GM19452 (cell line): ENCODE measurements at regions not wholly inside any gene's neighbourhood (a gene's known extent, or its start where the extent isn't known, plus 50 kb on each side); places are given as distances from the start of the nearest gene placed in this dataset.

Source experiments
- ATAC-seq: cut with Tn5 transposase; IDR thresholded peaks from one replicate; pipeline ENCODE4 v1.9.1; 2021; ENCODE audit not compliant: unreplicated experiment

- no peak for ATAC-seq
Measured at GRCh38 chr10:89153971-89154370, 53.1 kb downstream of the CH25H start.

- ATAC-seq, result no peak
Measured at GRCh38 chr10:89153116-89153515, 54.0 kb downstream of the CH25H start.

DNA sequence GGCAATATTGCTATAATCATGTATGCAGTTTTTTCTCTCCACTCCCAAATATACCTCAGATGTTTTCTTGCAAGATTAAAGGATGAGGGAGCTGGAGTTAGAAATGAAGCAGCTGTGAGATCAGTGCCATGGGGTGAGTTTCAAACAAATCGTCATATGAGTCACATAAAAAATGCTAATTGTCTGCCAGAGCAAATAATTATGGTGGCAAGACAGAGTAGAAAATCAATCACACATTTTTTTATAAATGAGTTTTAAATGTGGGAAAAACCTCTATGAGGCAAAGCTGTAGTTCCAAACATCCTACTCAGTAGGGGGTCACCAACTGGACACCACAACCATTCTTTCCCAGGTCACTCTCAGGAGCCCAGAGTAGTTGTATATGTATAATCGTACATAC is 55.3 kb downstream of the CH25H start:
- ATAC-seq, result no peak

DNA sequence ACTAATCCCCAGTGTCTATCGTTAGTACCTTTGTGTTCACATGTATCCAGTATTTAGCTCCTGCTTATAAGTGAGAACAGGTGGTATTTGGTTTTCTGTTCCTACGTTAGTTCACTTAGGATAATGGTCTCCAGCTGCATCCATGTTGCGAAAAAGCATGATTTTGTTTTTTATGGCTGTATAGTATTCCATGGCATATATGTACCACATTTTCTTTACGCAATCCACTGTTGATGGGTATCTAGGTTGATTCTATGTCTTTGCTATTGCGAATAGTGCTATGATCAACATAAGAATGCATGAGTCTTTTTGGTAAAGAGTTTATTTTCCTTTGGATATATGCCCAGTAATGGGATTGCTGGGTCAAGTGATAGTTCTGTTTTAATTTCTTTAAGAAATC is 59.1 kb downstream of the CH25H start:
- ATAC-seq, result no peak

- ATAC-seq, result no peak
Measured at GRCh38 chr10:89147256-89147655, 59.9 kb downstream of the CH25H start.

- ATAC-seq, result no peak
Measured at GRCh38 chr10:89144836-89145235, 62.3 kb downstream of the CH25H start.

- no peak for ATAC-seq
Measured at GRCh38 chr10:89142590-89142989, 64.5 kb downstream of the CH25H start.

DNA sequence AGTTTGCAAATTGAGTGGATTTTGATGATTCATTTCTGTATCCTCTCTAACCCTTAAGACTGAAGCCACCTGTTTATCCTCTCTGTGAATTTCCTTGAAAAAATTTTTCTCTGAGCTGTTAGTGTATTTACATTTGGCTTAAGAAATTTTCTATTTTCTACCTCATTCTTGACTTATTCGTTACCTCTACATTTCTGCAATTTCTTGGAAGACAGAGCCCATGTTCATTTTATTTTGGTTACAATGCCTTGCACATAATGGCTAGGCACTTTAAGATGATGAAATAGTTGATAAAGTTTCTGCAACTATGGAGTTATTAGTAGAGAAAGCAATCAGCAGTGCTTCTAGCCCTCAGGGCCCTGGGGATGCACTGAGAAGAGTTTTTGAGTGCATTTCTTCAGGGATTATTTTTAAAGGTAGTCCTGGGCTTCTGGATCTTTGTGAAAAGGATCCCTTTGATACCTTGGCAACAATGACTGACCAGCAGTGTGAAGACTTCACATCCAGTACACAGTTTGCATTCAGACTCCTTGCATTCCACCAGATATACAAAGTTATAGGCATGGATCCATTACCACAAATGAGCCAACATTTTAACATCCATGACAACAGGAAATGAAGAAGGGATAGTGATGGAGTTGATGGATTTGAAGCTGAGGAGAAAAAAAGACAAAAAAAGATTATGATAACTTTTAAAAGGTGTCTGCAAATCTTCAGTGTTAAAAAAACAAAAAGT is 68.2 kb downstream of the CH25H start:
- ATAC-seq, result no peak

GRCh38 chr10:89134963-89135362 is 72.2 kb downstream of the CH25H start:
- peak; percentile 91 for ATAC-seq

- ATAC-seq, result no peak
Measured at GRCh38 chr10:89129911-89130310, 77.2 kb downstream of the CH25H start.

DNA sequence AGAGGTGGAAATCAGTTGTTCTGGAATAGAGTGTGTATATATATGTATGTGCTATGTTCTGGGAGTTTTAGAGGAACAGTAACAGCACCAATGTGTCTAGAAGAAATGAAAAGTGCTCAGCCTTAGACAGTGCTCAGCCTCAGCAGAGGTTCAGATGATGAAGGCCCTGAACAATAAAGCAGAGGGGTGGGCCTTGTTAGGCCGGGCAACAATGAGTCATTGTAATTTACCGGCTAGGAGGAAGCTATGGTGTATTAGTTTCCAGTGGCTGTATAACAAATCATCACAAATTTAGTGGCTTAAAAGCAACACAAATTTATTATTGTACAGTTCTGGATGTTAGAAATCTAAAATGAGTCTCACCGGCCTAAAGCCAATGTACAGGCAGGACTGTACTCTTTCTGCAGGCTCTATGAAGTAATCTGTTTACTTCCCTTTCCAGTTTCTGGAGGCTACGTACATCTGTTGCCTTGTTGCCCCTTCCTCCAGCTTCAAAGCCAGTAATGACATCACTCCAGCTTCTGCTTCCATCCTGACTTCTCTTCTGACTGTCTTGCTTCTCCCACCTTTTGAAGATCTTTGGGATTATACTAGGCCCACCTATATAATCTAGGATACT is 84.6 kb downstream of the CH25H start:
- no peak for ATAC-seq

- ATAC-seq, result no peak
Measured at GRCh38 chr10:89121764-89122020, 85.4 kb downstream of the CH25H start.

DNA sequence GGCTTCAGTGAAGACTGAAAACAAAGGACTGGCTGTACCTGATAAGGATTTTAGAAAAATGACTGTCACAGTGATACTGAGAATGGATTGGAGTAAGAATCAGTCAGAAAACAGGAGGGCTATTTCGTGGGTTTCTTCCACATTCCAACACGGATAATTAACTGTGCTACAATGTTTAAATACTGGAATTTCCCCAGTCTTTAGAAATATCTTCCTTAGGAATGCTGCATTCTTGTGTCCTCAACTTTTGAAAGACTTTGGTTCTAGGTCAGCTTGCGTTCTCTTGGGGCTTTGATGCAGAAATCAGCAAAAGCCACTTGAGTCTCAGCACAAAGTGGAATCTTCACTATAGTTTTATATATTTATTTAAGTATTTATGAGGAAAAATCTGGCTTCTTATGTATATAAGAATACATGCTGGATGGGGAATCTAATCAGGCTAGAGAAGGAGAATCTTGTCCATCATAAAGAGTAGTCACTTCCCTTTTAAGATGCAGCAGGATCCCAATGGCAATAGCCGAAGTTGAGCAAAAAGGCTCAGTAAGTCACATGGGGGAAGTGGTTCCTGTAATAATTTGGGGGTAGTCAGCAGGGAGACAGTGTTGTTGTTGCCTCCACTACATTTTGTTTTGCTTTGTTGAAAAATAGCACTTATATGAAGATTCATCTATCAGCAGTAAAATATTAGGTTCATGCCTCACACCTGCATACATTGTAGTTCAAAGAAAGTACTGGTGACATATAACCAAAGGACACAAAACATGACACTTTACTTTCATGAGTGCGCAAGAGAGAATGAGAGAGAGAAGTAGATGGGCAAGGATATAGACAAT is 86.0 kb downstream of the CH25H start:
- ATAC-seq, result no peak

GRCh38 chr10:89119651-89120050 is 87.5 kb downstream of the CH25H start:
- no peak for ATAC-seq

DNA sequence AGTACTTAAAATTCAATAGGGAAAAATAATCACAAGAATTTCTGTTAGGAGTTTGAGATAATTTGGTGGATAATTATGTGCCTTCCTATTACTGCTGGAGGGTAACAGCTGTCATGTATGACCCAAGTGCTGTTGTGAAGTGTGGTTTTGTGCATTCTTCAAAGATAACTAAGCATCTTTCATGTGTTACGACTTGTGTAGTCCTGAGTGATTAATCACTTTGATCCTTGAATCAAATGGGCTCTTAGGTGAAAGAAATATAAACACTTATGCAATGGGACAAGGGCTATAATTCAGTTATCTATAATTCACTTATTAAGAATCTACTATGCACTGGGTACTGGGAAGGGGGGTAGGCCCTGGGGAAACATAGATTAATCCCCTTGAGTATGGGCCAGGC is 89.0 kb downstream of the CH25H start:
- ATAC-seq, result no peak

GRCh38 chr10:89115876-89116627 is 91.1 kb downstream of the CH25H start:
- no peak for ATAC-seq

GRCh38 chr10:89114846-89115625 is 92.1 kb downstream of the CH25H start:
- ATAC-seq, result no peak

- ATAC-seq, result no peak
Measured at GRCh38 chr10:89102735-89103134, 104.4 kb downstream of the CH25H start.

DNA sequence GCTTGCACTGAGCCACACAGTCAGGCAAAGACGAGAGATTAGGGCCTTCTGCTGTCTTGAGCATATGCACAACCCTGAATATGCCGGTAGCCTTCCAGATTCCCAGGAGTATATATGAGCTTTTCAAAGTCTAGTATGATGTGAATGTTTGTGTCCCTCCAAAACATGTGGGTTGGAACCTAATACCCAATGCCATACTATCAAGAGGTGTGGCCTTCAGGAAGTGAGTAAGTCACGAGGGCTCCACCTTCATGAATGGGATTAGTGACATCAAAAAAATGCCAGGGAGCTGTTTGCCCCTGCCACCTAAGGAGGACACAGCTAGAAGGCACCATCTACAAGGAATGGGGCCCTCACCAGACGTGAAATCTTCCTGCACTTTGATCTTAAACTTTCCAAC is 105.2 kb downstream of the CH25H start:
- no peak for ATAC-seq

GRCh38 chr10:89100680-89101079 is 106.4 kb downstream of the CH25H start:
- no peak for ATAC-seq

- no peak for ATAC-seq
Measured at GRCh38 chr10:89097226-89097625, 106.6 kb downstream of the FAS start.
